Vagina (tissue), 2 donors: ENCODE measurements at regions not wholly inside any gene's neighbourhood (a gene's known extent, or its start where the extent isn't known, plus 50 kb on each side); places are given as distances from the start of the nearest gene placed in this dataset.

Experiments
- POLR2A ChIP-seq, 2 donors: fragments of 450-650 bp; IDR thresholded peaks; one replicate each; pipeline ENCODE4 v1.6.1; 2017; ENCODE audit warnings: antibody characterized with exemption in 2 of 2, mild to moderate bottlenecking in 2 of 2, moderate library complexity in 2 of 2
- POLR2AphosphoS5 ChIP-seq, 2 donors: sonication (generic); formaldehyde crosslinking; IDR thresholded peaks; one replicate each; pipeline ENCODE4 v1.9.0; 2017; ENCODE audit warnings: antibody characterized with exemption in 2 of 2, mild to moderate bottlenecking in 2 of 2, low read depth in 1 of 2; ENCODE audit not compliant: insufficient read depth in 1 of 2
- TF ChIP-seq, protein P1 (sequence below), 3 experiments: fragments of 450-650 bp in 2 of 3; fragments of 200-600 bp in 1 of 3; sonication (generic) in 1 of 3; IDR thresholded peaks; one replicate each; pipeline ENCODE4 v1.5.1; 2017 to 2019; ENCODE audit warnings: antibody characterized with exemption in 3 of 3, mild to moderate bottlenecking in 2 of 3, moderate library complexity in 2 of 3

DNA sequence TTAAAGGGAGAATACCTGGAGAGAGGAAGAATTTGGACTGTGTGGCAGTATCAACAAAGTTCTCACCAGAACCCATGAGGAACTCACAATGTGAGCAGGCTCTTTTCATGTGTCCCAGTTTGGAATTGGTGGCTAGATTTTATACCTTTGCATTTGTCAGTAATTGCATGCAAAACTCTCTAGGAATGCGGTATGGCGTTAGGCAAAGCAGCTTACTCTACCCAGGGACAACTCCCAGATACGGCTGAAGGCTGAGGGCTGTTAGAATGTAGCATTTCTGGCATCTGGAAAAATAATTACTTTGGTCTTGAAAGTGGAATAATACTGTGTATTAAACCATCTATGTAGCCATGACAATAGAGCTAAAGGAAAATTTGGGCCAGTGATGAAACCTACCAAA, 635.5 kb downstream of the SLC16A7 start:
- TF ChIP-seq, protein P1, sequence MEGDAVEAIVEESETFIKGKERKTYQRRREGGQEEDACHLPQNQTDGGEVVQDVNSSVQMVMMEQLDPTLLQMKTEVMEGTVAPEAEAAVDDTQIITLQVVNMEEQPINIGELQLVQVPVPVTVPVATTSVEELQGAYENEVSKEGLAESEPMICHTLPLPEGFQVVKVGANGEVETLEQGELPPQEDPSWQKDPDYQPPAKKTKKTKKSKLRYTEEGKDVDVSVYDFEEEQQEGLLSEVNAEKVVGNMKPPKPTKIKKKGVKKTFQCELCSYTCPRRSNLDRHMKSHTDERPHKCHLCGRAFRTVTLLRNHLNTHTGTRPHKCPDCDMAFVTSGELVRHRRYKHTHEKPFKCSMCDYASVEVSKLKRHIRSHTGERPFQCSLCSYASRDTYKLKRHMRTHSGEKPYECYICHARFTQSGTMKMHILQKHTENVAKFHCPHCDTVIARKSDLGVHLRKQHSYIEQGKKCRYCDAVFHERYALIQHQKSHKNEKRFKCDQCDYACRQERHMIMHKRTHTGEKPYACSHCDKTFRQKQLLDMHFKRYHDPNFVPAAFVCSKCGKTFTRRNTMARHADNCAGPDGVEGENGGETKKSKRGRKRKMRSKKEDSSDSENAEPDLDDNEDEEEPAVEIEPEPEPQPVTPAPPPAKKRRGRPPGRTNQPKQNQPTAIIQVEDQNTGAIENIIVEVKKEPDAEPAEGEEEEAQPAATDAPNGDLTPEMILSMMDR (IDR thresholded peaks at IDR 0.05), result no peak
- TF ChIP-seq POLR2A (IDR thresholded peaks at IDR 0.05) (no peak), POLR2AphosphoS5 (IDR thresholded peaks at IDR 0.05; ENCODE audit: insufficient read depth in 1 of 2, low read depth in 1 of 2) (no peak)
